B cell (primary cell): ENCODE measurements at regions not wholly inside any gene's neighbourhood (a gene's known extent, or its start where the extent isn't known, plus 50 kb on each side); places are given as distances from the start of the nearest gene placed in this dataset.

Experiments
- ATAC-seq: fragments of 200-7000 bp; cut with Tn5 transposase; one replicate; pipeline ENCODE4 v1.10.0; 2021; ENCODE audit warnings: low read depth, mild to moderate bottlenecking, moderate number of reproducible peaks, moderate library complexity
- CTCF ChIA-PET: fragments of 350-600 bp; sonication (Branson Sonifier 250); formaldehyde crosslinking; loops from one replicate; lab custom pipeline; 2021; ENCODE audit warnings: antibody characterized with exemption, inconsistent platforms; lab: Charles Lee
- POLR2A ChIA-PET: fragments of 350-600 bp; sonication (Branson Sonifier 250); formaldehyde crosslinking; loops from one replicate; lab custom pipeline; 2021; ENCODE audit warnings: antibody characterized with exemption; lab: Charles Lee
- DNase-seq: peaks from one replicate; pipeline ENCODE4 v3.0.0; 2013
- H2AFZ ChIP-seq: 2 replicates; pipeline ENCODE4 v1.6.1; 2012; ENCODE audit warnings: mild to moderate bottlenecking, low read depth, low read length; ENCODE audit not compliant: insufficient read depth, poor library complexity, severe bottlenecking
- H3K27ac ChIP-seq, 2 donors: 1 replicate in 1 of 2; 2 replicates in 1 of 2; pipeline ENCODE4 v1.5.1; 2012 to 2013; ENCODE audit warnings: low read length in 2 of 2, mild to moderate bottlenecking in 2 of 2, moderate library complexity in 1 of 2
- H3K27me3 ChIP-seq, 4 experiments: fragments of 200-600 bp in 1 of 4; sonication (generic) in 1 of 4; replicated peaks in 1 of 4; 1 replicate in 2 of 4; 2 replicates in 2 of 4; pipeline versions ENCODE4 v1.6.1 to v1.7.0; 2013 to 2016; ENCODE audit warnings: low read length in 3 of 4, mild to moderate bottlenecking in 2 of 4, mixed read lengths in 1 of 4, moderate library complexity in 1 of 4; ENCODE audit not compliant: insufficient read depth in 4 of 4, control insufficient read depth in 3 of 4; ENCODE audit errors: control extremely low read depth in 1 of 4
- H3K36me3 ChIP-seq, 2 experiments: replicated peaks in 1 of 2; 1 replicate in 1 of 2; 2 replicates in 1 of 2; pipeline versions ENCODE4 v1.6.1 to v1.7.1; 2013; ENCODE audit warnings: low read length in 1 of 2; ENCODE audit not compliant: insufficient read depth in 2 of 2, control insufficient read depth in 1 of 2; ENCODE audit errors: control extremely low read depth in 1 of 2, extremely low read depth in 1 of 2
- H3K4me1 ChIP-seq, 2 donors: fragments of 200-600 bp in 1 of 2; sonication (generic) in 1 of 2; 1 replicate in 1 of 2; 2 replicates in 1 of 2; pipeline versions ENCODE4 v1.5.1 to v1.6.1; 2013 to 2017; ENCODE audit warnings: low read length in 2 of 2; ENCODE audit not compliant: control insufficient read depth in 2 of 2, insufficient read depth in 2 of 2
- H3K4me2 ChIP-seq: replicated peaks from 2 replicates; pipeline ENCODE3; 2012; ENCODE audit warnings: mild to moderate bottlenecking, low read depth, low read length; ENCODE audit not compliant: poor library complexity, severe bottlenecking
- H3K4me3 ChIP-seq, 5 experiments: fragments of 200-600 bp in 1 of 5; sonication (generic) in 1 of 5; 1 replicate in 3 of 5; 2 replicates in 2 of 5; pipeline versions ENCODE4 v1.5.1 to v1.7.0; 2011 to 2016; ENCODE audit warnings: low read length in 4 of 5, mild to moderate bottlenecking in 4 of 5, low read depth in 2 of 5, control low read depth in 1 of 5, moderate library complexity in 1 of 5; ENCODE audit not compliant: insufficient read depth in 1 of 5; ENCODE audit errors: control extremely low read depth in 1 of 5, extremely low read depth in 1 of 5
- H3K79me2 ChIP-seq: fragments of 200-600 bp; sonication (generic); one replicate; pipeline ENCODE4 v1.6.0; 2016; ENCODE audit warnings: low read length; ENCODE audit not compliant: control insufficient read depth, insufficient read depth
- H3K9ac ChIP-seq: fragments of 200-600 bp; sonication (generic); 2 replicates; pipeline ENCODE4 v1.6.1; 2017; ENCODE audit warnings: mild to moderate bottlenecking, low read length, moderate library complexity
- H3K9me3 ChIP-seq, 3 donors: one replicate each; pipeline versions ENCODE4 v1.6.1 to v1.7.1; 2013; ENCODE audit warnings: low read length in 2 of 3; ENCODE audit not compliant: control insufficient read depth in 2 of 3, insufficient read depth in 1 of 3; ENCODE audit errors: control extremely low read depth in 1 of 3
- H4K20me1 ChIP-seq: 2 replicates; pipeline ENCODE4 v1.6.0; 2012; ENCODE audit warnings: mild to moderate bottlenecking, low read length; ENCODE audit not compliant: insufficient read depth, control insufficient read depth, poor library complexity, severe bottlenecking
- H3K27ac Mint-ChIP-seq: one replicate; pipeline ENCODE4 v1.8.0; 2021; ENCODE audit warnings: mixed read lengths
- H3K27me3 Mint-ChIP-seq: one replicate; pipeline ENCODE4 v1.8.0; 2021; ENCODE audit warnings: mixed read lengths
- H3K4me1 Mint-ChIP-seq: one replicate; pipeline ENCODE4 v1.8.0; 2021; ENCODE audit warnings: mixed read lengths
- H3K4me3 Mint-ChIP-seq: one replicate; pipeline ENCODE4 v1.8.0; 2021; ENCODE audit warnings: mixed read lengths
- H3K9me3 Mint-ChIP-seq: one replicate; pipeline ENCODE4 v1.8.0; 2022; ENCODE audit warnings: mixed read lengths; ENCODE audit not compliant: insufficient read depth
- EZH2 ChIP-seq: IDR thresholded peaks from 2 replicates; pipeline ENCODE4 v1.6.1; 2012; ENCODE audit warnings: borderline replicate concordance, low read depth, mild to moderate bottlenecking, moderate library complexity, low read length; ENCODE audit not compliant: insufficient read depth, poor library complexity, severe bottlenecking
- WGBS: methylation state at CpG from one replicate; pipeline ENCODE4 v1.1.5; 2013; ENCODE audit warnings: missing lambda C conversion rate; ENCODE audit not compliant: insufficient coverage; 5-methylcytosine and 5-hydroxymethylcytosine counted together
- intact Hi-C: fragments of 100-400 bp; cut with micrococcal nuclease; formaldehyde crosslinking; loops from one replicate; pipeline ENCODE4 v1.10.0; 2022
- TF ChIP-seq, protein P1 (sequence below): fragments of 200-600 bp; IDR thresholded peaks from one replicate; pipeline ENCODE4 v1.8.0; 2022; ENCODE audit warnings: antibody characterized with exemption, mild to moderate bottlenecking

DNA sequence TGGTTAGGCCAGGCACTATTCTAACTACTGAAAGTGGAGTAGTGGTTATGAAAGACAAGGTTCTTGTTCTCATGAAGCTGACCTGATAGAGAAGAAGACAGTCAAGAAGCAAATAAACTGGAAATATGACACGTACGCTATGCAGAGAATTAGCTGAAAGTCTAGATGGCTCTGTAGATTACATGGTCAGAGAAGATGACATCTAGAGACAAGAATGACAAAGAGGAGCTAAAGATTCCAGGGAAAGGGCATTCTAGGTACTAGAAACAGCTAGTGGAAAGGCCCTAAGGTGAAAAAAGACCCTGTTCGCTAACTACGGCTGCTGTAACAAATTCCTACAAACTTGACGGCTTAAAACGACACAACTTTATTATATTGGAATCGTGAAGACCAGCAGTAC is 68.0 kb upstream of the NRIP1 start:
- Mint-ChIP-seq H3K27ac (no peak overlapping the region), H3K9me3 (no peaks in the 10 kb centered on the region), H3K27me3 (peaks cover 11% of the 10 kb centered on the region), H3K4me3 (no peak overlapping the region), H3K4me1 (peaks cover 27% of the 10 kb centered on the region)
- H3K9me3 ChIP-seq = no peaks in the 10 kb centered on the region
- H3K4me3 ChIP-seq = no peak overlapping the region
- no peak overlapping the region for H3K27ac ChIP-seq
- CTCF ChIA-PET = no interaction called here
- TF ChIP-seq, protein P1, sequence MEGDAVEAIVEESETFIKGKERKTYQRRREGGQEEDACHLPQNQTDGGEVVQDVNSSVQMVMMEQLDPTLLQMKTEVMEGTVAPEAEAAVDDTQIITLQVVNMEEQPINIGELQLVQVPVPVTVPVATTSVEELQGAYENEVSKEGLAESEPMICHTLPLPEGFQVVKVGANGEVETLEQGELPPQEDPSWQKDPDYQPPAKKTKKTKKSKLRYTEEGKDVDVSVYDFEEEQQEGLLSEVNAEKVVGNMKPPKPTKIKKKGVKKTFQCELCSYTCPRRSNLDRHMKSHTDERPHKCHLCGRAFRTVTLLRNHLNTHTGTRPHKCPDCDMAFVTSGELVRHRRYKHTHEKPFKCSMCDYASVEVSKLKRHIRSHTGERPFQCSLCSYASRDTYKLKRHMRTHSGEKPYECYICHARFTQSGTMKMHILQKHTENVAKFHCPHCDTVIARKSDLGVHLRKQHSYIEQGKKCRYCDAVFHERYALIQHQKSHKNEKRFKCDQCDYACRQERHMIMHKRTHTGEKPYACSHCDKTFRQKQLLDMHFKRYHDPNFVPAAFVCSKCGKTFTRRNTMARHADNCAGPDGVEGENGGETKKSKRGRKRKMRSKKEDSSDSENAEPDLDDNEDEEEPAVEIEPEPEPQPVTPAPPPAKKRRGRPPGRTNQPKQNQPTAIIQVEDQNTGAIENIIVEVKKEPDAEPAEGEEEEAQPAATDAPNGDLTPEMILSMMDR = no peak
- TF ChIP-seq EZH2 = no peak
- no peaks in the 10 kb centered on the region for H4K20me1 ChIP-seq
- no peak overlapping the region for H2AFZ ChIP-seq
- no peaks in the 10 kb centered on the region for H3K36me3 ChIP-seq
- no peak overlapping the region for H3K4me2 ChIP-seq
- H3K4me1 ChIP-seq = peaks cover 23 to 26% of the 10 kb centered on the region in 2 donors
- DNase-seq = no peak
- 93% methylated on average over 7 of the region's 7 CpGs for WGBS
- peaks cover 0 to 1% (median 0%) of the 10 kb centered on the region in 4 experiments for H3K27me3 ChIP-seq
- no peak for ATAC-seq
- H3K79me2 ChIP-seq = no peaks in the 10 kb centered on the region
- H3K9ac ChIP-seq = no peak overlapping the region
- POLR2A ChIA-PET = no interaction called here
- intact Hi-C loops = no loop called here

DNA sequence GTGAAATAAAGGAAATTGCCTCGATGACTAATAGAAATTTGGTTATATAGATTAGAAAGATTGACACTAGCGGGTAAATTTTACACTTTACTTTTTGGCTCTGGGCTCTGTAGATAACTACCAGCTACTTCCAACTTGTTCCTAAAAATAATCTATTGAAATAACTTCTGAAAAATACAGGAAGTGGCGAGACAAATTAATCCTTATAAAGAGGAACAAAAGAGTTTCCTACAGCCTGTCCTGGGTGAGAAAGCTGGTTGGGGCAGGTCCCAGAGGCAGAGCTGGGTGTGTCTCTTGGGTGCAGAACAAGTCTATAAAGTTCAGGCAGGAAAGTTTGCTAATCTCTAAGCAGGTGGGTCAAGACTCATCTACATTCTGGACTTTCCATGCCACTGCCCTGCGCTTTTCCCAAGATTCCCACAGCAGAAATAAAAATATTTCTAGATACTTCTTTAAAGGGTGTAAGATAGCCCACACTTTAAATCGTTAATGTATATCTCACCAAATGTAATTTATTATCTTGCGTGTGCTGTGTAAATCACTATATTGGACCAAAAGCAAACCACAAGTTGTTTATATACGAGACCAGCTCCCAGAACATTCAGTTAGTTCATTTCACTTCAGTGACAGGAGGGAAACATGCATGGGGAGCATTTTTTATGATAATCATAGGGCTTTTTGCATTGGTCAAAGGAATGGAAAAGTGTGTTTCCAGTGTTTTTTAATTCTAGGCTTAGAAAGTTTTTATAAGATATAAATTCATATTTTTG is 70.1 kb upstream of the NRIP1 start:
- Mint-ChIP-seq H3K4me1 (peaks cover 11% of the 10 kb centered on the region), H3K4me3 (no peak overlapping the region), H3K27ac (no peak overlapping the region), H3K9me3 (no peaks in the 10 kb centered on the region), H3K27me3 (peaks cover 29% of the 10 kb centered on the region)
- WGBS = no CpG with 5 or more reads among the region's 7 CpGs
- Histone ChIP-seq H3K36me3 (no peaks in the 10 kb centered on the region), H4K20me1 (no peaks in the 10 kb centered on the region), H3K4me1 (peaks cover 9 to 10% of the 10 kb centered on the region in 2 donors), H3K27ac (no peak overlapping the region), H3K9ac (no peak overlapping the region), H2AFZ (no peak overlapping the region), H3K27me3 (peaks cover 0 to 13% (median 3%) of the 10 kb centered on the region in 4 experiments), H3K4me2 (peak overlapping the region; percentile 1), H3K4me3 (no peak overlapping the region), H3K79me2 (no peaks in the 10 kb centered on the region), H3K9me3 (no peaks in the 10 kb centered on the region)
- ATAC-seq (no peak), DNase-seq (no peak)
- intact Hi-C loops = no loop called here
- ChIA-PET CTCF (no interaction called here), POLR2A (no interaction called here)
- no peak for TF ChIP-seq EZH2
- TF ChIP-seq, protein P1 = no peak
